Colonic mucosa (tissue), 4 donors: ENCODE measurements at regions not wholly inside any gene's neighbourhood (a gene's known extent, or its start where the extent isn't known, plus 50 kb on each side); places are given as distances from the start of the nearest gene placed in this dataset.

Experiments used
- DNase-seq: peaks from one replicate; pipeline ENCODE4 v3.0.0-alpha.2; 2020
- H3K27ac ChIP-seq: fragments of 200-600 bp; one replicate; pipeline ENCODE4 v1.8.0; 2021
- H3K27me3 ChIP-seq: fragments of 200-600 bp; one replicate; pipeline ENCODE4 v1.8.0; 2021
- H3K36me3 ChIP-seq: fragments of 200-600 bp; one replicate; pipeline ENCODE4 v1.8.0; 2021
- H3K4me1 ChIP-seq: fragments of 200-600 bp; one replicate; pipeline ENCODE4 v1.8.0; 2021; ENCODE audit warnings: mild to moderate bottlenecking
- H3K4me3 ChIP-seq: fragments of 200-600 bp; one replicate; pipeline ENCODE4 v1.8.0; 2021
- H3K9ac ChIP-seq, 2 donors: one replicate each; pipeline ENCODE4 v1.7.0; 2013; ENCODE audit warnings: control low read depth in 2 of 2, low read depth in 2 of 2, low read length in 2 of 2
- H3K9me3 ChIP-seq: fragments of 200-600 bp; one replicate; pipeline ENCODE4 v1.8.0; 2021
- CTCF ChIP-seq: fragments of 200-600 bp; IDR thresholded peaks from one replicate; pipeline ENCODE4 v1.8.0; 2022; ENCODE audit warnings: antibody characterized with exemption, mild to moderate bottlenecking
- intact Hi-C: fragments of 100-400 bp; cut with DNase I; formaldehyde crosslinking; loops from one replicate; pipeline ENCODE4 v1.14.1; 2022
- donor health status: healthy.
- donor health status: DM: no; HTN: no; CAD: no.
- donor health status: DM: no; HTN: no; CAD: no.

GRCh38 chr4:11009281-11009680, 324.7 kb upstream of the CLNK start:
- no peaks in the 10 kb centered on the region for H3K9me3 ChIP-seq
- no peak overlapping the region for H3K27ac ChIP-seq
- H3K36me3 ChIP-seq, result no peaks in the 10 kb centered on the region
- DNase-seq, result no peak
- H3K9ac ChIP-seq, result no peak overlapping the region
- intact Hi-C loops, result no loop called here
- no peak for TF ChIP-seq CTCF
- H3K4me1 ChIP-seq, result no peaks in the 10 kb centered on the region
- no peaks in the 10 kb centered on the region for H3K27me3 ChIP-seq
- H3K4me3 ChIP-seq, result no peak overlapping the region

- no peak for DNase-seq
- Histone ChIP-seq H3K27me3 (no peaks in the 10 kb centered on the region), H3K9ac (no peak overlapping the region), H3K4me3 (no peak overlapping the region), H3K36me3 (no peaks in the 10 kb centered on the region), H3K4me1 (no peaks in the 10 kb centered on the region), H3K9me3 (no peaks in the 10 kb centered on the region), H3K27ac (no peak overlapping the region)
- TF ChIP-seq CTCF, result no peak
- intact Hi-C loops, result no loop called here
These were observed 320.7 kb upstream of the CLNK start for GRCh38 chr4:11005300-11005699.

GRCh38 chr4:11004818-11005217, 320.2 kb upstream of the CLNK start:
- Histone ChIP-seq H3K9me3 (no peaks in the 10 kb centered on the region), H3K36me3 (no peaks in the 10 kb centered on the region), H3K27ac (no peak overlapping the region), H3K4me1 (no peaks in the 10 kb centered on the region), H3K27me3 (no peaks in the 10 kb centered on the region), H3K4me3 (no peak overlapping the region), H3K9ac (no peak overlapping the region)
- DNase-seq, result no peak
- intact Hi-C loops, result no loop called here
- TF ChIP-seq CTCF, result no peak

- DNase-seq, result no peak
- Histone ChIP-seq H3K4me1 (no peaks in the 10 kb centered on the region), H3K9ac (no peak overlapping the region), H3K36me3 (no peaks in the 10 kb centered on the region), H3K27me3 (no peaks in the 10 kb centered on the region), H3K4me3 (no peak overlapping the region), H3K9me3 (no peaks in the 10 kb centered on the region), H3K27ac (no peak overlapping the region)
- intact Hi-C loops, result no loop called here
- no peak for TF ChIP-seq CTCF
These were observed 318.4 kb upstream of the CLNK start for GRCh38 chr4:11002961-11003360.

GRCh38 chr4:10998846-10999245, 314.3 kb upstream of the CLNK start:
- intact Hi-C loops, result no loop called here
- Histone ChIP-seq H3K36me3 (no peaks in the 10 kb centered on the region), H3K27ac (no peak overlapping the region), H3K27me3 (no peaks in the 10 kb centered on the region), H3K9ac (no peak overlapping the region), H3K4me1 (no peaks in the 10 kb centered on the region), H3K9me3 (no peaks in the 10 kb centered on the region), H3K4me3 (no peak overlapping the region)
- no peak for DNase-seq
- TF ChIP-seq CTCF, result no peak

GRCh38 chr4:10984815-10985214, 300.2 kb upstream of the CLNK start:
- intact Hi-C loops, result no loop called here
- no peaks in the 10 kb centered on the region for H3K4me1 ChIP-seq
- no peak overlapping the region for H3K4me3 ChIP-seq
- H3K27ac ChIP-seq, result no peak overlapping the region
- DNase-seq, result no peak
- H3K36me3 ChIP-seq, result no peaks in the 10 kb centered on the region
- no peak for TF ChIP-seq CTCF
- H3K27me3 ChIP-seq, result no peaks in the 10 kb centered on the region
- H3K9ac ChIP-seq, result no peak overlapping the region
- H3K9me3 ChIP-seq, result no peaks in the 10 kb centered on the region
